GM21381 (cell line): ENCODE measurements at regions not wholly inside any gene's neighbourhood (a gene's known extent, or its start where the extent isn't known, plus 50 kb on each side); places are given as distances from the start of the nearest gene placed in this dataset.
A peak's percentile ranks its signal among the peaks of the same experiment; 100 is the strongest.

Experiments
- ATAC-seq: cut with Tn5 transposase; IDR thresholded peaks from one replicate; pipeline ENCODE4 v1.9.1; 2021; ENCODE audit warnings: mild to moderate bottlenecking, moderate library complexity; ENCODE audit not compliant: unreplicated experiment

GRCh38 chr5:173741087-173741486 is 124.6 kb upstream of the BOD1 start:
- ATAC-seq: no peak

DNA sequence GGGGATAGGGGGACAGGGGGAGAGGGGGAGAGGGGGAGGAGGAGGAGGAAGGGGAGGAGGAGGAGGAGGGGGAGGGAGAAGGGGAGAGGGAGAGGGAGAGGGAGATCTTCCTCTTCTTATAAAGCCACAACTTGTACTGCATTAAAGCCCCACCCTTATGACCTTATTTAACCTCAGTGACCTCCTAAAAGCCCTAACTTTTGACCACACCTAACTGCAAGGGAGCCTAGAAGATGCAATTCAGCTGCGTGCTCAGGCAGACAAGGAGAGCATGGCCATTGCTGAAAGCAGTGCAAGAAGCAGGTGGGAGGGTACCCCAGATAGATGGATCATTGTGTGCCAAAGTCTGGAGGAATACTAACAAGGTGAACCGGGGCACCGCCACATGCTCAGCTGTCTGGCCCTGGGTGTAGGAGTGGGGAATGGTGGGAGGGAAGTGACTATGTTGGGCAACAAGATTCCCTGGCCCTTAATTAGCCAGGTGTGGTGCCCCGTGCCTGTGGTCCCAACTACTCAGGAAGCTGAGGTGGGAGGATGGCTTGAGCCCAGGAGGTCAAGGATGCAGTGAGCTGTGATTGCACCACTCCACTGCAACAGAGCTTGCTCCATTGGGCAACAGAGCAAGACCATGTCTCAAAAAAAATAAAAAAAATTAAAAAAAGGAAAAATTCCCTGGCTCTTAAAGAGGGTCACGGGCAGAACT is 125.4 kb upstream of the BOD1 start:
- ATAC-seq: peak; percentile 2

GRCh38 chr5:173742432-173742816 is 126.0 kb upstream of the BOD1 start:
- ATAC-seq: peak; percentile 60

- peak; percentile 47 for ATAC-seq
Observed at GRCh38 chr5:173743641-173744343, 127.3 kb upstream of the BOD1 start.

GRCh38 chr5:173744551-173744950 is 128.1 kb upstream of the BOD1 start:
- no peak for ATAC-seq

DNA sequence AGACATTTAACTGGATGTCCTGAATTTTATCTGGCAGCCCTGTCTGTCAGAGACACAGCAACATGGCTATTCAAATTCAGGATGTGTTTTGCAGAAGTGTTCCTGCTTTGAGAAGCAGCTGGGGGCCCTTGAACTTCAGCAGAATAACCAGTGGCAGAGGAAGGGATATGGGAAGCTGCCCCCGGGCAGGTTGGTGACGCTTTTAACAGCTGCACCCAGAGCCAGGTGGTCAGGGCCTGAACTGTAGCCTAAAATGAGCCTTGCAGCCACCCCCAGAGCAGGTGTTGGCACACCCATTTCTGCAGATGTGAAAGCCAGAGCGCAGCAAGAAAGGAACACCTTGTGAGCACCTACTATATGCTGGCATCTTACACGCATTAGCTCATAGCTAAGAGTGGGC is 128.7 kb upstream of the BOD1 start:
- peak; percentile 42 for ATAC-seq

GRCh38 chr5:173745557-173745956 is 129.1 kb upstream of the BOD1 start:
- ATAC-seq: no peak

DNA sequence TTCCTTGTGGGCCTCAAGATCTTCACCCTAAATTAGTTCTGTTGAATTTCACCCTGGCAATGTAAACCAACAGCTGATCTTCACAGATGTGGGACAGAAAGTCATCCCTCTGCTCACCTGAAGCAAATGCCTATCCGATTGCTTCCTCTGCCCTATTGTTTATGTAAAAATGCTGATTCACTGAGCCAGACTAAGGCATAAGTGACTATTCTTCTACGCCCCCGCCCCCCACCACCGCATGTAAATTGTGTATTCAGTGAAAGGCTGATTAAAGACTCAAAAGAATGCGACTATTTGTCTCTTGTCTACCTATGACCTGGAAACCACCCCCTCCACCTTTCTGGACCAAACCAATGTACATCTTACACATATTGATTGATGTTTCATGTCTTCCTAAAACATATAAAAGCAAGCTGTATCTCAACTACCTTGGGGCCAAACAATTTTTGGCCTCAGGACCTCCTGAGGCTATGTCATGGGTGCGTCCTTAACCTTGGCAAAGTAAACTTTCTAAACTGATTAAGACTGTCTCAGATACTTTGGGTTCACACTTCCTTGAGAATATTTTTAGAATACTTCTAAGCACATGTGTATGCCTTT is 129.7 kb upstream of the BOD1 start:
- no peak for ATAC-seq

DNA sequence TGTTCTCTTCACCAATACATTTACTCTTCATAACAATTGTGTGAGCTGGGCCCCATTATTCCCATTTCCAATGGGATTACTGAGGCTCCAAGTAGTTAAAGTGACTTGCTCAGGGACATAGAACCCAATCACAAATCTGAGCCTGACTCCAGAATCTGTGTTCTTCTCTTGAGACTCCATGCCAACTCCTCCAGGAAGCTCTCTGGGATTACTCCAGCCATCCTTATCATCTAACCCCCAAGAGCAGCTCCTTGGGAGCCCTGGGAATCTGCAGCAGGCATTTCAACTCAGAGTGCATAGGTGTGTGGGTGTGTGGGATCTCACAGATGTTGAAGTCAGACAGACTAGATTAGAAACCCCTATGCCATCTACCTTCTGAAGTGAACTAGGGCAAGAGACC is 131.4 kb upstream of the BOD1 start:
- ATAC-seq: no peak

GRCh38 chr5:173750538-173751265 is 134.3 kb upstream of the BOD1 start:
- no peak for ATAC-seq

- ATAC-seq: no peak
Observed at GRCh38 chr5:173751266-173751600, 134.8 kb upstream of the BOD1 start.

- ATAC-seq: no peak
Observed at GRCh38 chr5:173752653-173753052, 135.5 kb upstream of the CPEB4 start.

GRCh38 chr5:173753307-173754168 is 134.6 kb upstream of the CPEB4 start:
- ATAC-seq: no peak

DNA sequence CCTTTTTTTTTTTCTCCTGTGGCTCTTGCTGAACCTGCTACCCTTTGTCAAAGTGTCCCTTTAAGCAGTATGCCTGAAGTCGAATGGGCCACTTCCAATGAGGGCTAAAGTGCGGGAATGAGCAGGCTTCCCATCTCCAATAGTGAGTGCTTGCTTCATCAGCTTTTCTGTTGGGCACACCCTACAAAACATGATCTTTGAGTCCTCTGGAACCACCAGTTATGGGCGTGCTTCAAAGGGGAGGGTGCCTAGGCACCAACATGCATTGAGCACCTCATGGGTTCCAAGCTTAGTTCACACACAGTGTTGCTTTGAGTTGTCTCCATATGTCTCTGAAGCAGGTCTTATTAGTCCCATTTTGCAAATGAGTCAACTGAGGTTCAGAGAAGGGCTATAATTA is 132.8 kb upstream of the CPEB4 start:
- no peak for ATAC-seq

- ATAC-seq: no peak
Observed at GRCh38 chr5:173757403-173758209, 130.5 kb upstream of the CPEB4 start.

- ATAC-seq: no peak
Observed at GRCh38 chr5:173758676-173759075, 129.5 kb upstream of the CPEB4 start.

GRCh38 chr5:173759691-173760090 is 128.5 kb upstream of the CPEB4 start:
- no peak for ATAC-seq

DNA sequence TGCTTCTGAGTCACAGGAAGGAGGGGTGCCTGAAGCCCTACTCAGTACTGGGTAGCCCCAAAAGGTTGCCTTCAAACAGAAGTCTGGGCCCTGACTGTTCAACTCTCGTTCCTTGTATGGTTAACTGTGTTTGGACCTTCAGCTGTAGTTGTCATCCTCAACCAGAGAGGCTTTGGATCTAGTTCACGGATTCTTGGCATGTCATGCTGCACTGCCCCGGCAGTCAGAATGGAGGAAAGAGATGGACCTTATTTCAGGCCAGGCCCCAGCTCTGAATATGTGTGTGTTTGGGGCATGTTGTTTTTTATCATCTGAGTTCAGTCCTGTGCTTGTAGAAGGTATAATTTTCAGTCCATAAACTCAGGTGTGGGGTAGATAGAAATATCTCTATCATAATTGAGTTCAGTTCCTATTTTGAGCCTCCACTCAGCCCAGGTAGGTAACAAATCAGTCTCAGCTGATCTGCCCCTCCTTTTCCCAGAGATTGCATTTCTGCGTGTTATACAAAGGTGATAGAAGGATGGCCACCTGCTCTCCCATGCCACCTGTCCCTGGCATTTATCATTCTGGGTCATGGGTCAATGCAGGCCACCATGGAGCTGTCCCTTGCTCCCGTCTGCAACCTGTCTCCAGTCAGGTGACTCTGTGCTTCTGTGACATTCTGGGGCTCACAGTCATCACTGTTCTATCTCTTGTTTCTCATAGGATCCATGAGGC is 127.5 kb upstream of the CPEB4 start:
- no peak for ATAC-seq

- ATAC-seq: no peak
Observed at GRCh38 chr5:173761178-173761513, 127.0 kb upstream of the CPEB4 start.
